GM13977 (cell line): ENCODE measurements at regions not wholly inside any gene's neighbourhood (a gene's known extent, or its start where the extent isn't known, plus 50 kb on each side); places are given as distances from the start of the nearest gene placed in this dataset.

Source experiments
- DNase-seq: peaks from one replicate; pipeline ENCODE4 v3.0.0; 2012; ENCODE audit warnings: low spot score
- CTCF ChIP-seq: IDR thresholded peaks from 2 replicates; pipeline ENCODE4 v1.5.1; 2012; ENCODE audit warnings: mild to moderate bottlenecking, control low read depth; ENCODE audit not compliant: insufficient read depth; ENCODE audit errors: extremely low read depth, missing control alignments
- in situ Hi-C: fragments of 300-500 bp; cut with MboI; formaldehyde crosslinking; loops from one replicate; pipeline ENCODE4 v1.12.0; 2022; ENCODE audit warnings: low sequenced_read_pairs, low pct_unique_long_range_greater_than_20kb, mixed read lengths, inconsistent platforms; ENCODE audit not compliant: unreplicated experiment

- DNase-seq = no peak
- no peak for TF ChIP-seq CTCF
- in situ Hi-C loops = no loop called here
These were observed 955.9 kb downstream of the SLITRK5 start for GRCh38 chr13:88627071-88627470.

GRCh38 chr13:88628882-88629281 is 957.7 kb downstream of the SLITRK5 start:
- in situ Hi-C loops = no loop called here

GRCh38 chr13:88637935-88638334 is 966.8 kb downstream of the SLITRK5 start:
- TF ChIP-seq CTCF = no peak
- in situ Hi-C loops = no loop called here

More at GRCh38 chr13:88628882-88629281, 957.7 kb downstream of the SLITRK5 start:
- no peak for TF ChIP-seq CTCF
- DNase-seq = no peak

GRCh38 chr13:88643233-88643632 is 972.1 kb downstream of the SLITRK5 start:
- no peak for TF ChIP-seq CTCF
- DNase-seq = no peak
- in situ Hi-C loops = no loop called here

More at GRCh38 chr13:88637935-88638334, 966.8 kb downstream of the SLITRK5 start:
- no peak for DNase-seq

- no peak for TF ChIP-seq CTCF
- no peak for DNase-seq
- in situ Hi-C loops = no loop called here
These were observed 977.6 kb downstream of the SLITRK5 start for GRCh38 chr13:88648598-88649373.

GRCh38 chr13:88649855-88650254 is 978.7 kb downstream of the SLITRK5 start:
- in situ Hi-C loops = no loop called here
- DNase-seq = no peak
- TF ChIP-seq CTCF = no peak
